Ascending aorta (tissue), 2 donors: ENCODE measurements at regions not wholly inside any gene's neighbourhood (a gene's known extent, or its start where the extent isn't known, plus 50 kb on each side); places are given as distances from the start of the nearest gene placed in this dataset.

Experiments used
- DNase-seq, 2 donors: peaks; one replicate each; pipeline ENCODE4 v3.0.0-alpha.2; 2019; ENCODE audit warnings: low spot score in 2 of 2
- H3K27ac ChIP-seq, 2 donors: fragments of 200-600 bp; sonication (generic); one replicate each; pipeline ENCODE4 v1.5.1; 2016 to 2017; ENCODE audit warnings: mild to moderate bottlenecking in 1 of 2
- H3K27me3 ChIP-seq: fragments of 200-600 bp; sonication (generic); one replicate; pipeline ENCODE4 v1.5.1; 2017
- H3K36me3 ChIP-seq, 2 donors: fragments of 200-600 bp; sonication (generic); one replicate each; pipeline ENCODE4 v1.5.1; 2016
- H3K4me1 ChIP-seq, 2 donors: fragments of 200-600 bp; sonication (generic); one replicate each; pipeline ENCODE4 v1.5.1; 2016 to 2017; ENCODE audit warnings: mild to moderate bottlenecking in 1 of 2
- H3K4me3 ChIP-seq, 2 donors: fragments of 200-600 bp; sonication (generic); one replicate each; pipeline ENCODE4 v1.5.1; 2016 to 2017; ENCODE audit warnings: mild to moderate bottlenecking in 1 of 2
- H3K9me3 ChIP-seq, 2 donors: fragments of 200-600 bp; sonication (generic); one replicate each; pipeline ENCODE4 v1.5.1; 2016
- intact Hi-C: fragments of 100-400 bp; cut with DNase I; formaldehyde crosslinking; loops from one replicate; pipeline ENCODE4 v1.15.1; 2023
- TF ChIP-seq, protein P1 (sequence below), 3 experiments: fragments of 200-600 bp in 2 of 3; fragments of 450-650 bp in 1 of 3; sonication (generic) in 2 of 3; IDR thresholded peaks; one replicate each; pipeline ENCODE4 v1.5.1; 2016 to 2019; ENCODE audit warnings: antibody characterized with exemption in 3 of 3, mild to moderate bottlenecking in 1 of 3, moderate library complexity in 1 of 3

DNA sequence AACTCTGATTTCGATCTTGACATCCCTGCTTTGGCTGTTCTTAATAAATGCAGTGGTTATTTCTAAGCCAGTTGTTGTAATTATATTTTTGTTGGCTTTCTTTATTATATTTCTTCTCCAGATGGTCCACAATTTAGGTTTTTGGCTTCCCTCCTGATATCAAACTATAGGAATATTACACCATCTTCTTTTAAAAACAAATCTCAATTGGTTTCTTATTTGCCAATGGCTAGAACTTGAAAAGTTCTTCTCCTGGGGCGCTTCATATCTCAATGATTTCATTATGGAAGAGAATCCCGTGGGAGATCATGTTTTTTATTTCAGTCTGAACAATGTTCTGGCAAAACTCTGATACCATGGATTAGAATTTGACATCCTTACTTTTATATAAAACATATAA, 292.3 kb downstream of the FLRT2 start:
- DNase-seq: no peak
- no peaks in the 10 kb centered on the region for H3K4me1 ChIP-seq
- TF ChIP-seq, protein P1, sequence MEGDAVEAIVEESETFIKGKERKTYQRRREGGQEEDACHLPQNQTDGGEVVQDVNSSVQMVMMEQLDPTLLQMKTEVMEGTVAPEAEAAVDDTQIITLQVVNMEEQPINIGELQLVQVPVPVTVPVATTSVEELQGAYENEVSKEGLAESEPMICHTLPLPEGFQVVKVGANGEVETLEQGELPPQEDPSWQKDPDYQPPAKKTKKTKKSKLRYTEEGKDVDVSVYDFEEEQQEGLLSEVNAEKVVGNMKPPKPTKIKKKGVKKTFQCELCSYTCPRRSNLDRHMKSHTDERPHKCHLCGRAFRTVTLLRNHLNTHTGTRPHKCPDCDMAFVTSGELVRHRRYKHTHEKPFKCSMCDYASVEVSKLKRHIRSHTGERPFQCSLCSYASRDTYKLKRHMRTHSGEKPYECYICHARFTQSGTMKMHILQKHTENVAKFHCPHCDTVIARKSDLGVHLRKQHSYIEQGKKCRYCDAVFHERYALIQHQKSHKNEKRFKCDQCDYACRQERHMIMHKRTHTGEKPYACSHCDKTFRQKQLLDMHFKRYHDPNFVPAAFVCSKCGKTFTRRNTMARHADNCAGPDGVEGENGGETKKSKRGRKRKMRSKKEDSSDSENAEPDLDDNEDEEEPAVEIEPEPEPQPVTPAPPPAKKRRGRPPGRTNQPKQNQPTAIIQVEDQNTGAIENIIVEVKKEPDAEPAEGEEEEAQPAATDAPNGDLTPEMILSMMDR (IDR thresholded peaks at IDR 0.05): no peak
- no peak overlapping the region for H3K27ac ChIP-seq
- no peaks in the 10 kb centered on the region for H3K36me3 ChIP-seq
- intact Hi-C loops: no loop called here
- no peaks in the 10 kb centered on the region for H3K9me3 ChIP-seq
- H3K4me3 ChIP-seq: no peak overlapping the region
- H3K27me3 ChIP-seq: no peaks in the 10 kb centered on the region

DNA sequence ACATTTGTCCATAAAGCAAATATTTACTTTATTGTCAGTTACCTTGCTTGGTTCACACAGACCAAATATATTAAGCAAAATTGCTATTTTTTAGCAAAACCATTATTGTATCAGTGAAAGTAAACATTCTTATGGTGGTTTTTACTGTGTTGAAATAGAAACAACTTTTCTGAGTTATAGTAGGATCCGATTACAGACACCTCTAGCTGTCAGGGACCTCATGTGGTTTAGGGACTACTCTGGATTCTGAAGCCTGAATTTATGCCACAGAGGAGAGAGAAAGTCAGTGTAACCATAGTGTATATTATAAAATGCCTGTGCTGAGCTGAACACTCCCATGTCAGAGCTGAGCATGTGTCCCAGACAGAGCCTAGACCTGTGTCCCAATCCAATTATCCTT, 287.5 kb downstream of the FLRT2 start:
- Histone ChIP-seq H3K4me1 (no peaks in the 10 kb centered on the region), H3K4me3 (no peak overlapping the region), H3K27me3 (no peaks in the 10 kb centered on the region), H3K9me3 (no peaks in the 10 kb centered on the region), H3K36me3 (no peaks in the 10 kb centered on the region), H3K27ac (no peak overlapping the region)
- TF ChIP-seq, protein P1 (IDR thresholded peaks at IDR 0.05): no peak
- no peak for DNase-seq
- intact Hi-C loops: no loop called here

DNA sequence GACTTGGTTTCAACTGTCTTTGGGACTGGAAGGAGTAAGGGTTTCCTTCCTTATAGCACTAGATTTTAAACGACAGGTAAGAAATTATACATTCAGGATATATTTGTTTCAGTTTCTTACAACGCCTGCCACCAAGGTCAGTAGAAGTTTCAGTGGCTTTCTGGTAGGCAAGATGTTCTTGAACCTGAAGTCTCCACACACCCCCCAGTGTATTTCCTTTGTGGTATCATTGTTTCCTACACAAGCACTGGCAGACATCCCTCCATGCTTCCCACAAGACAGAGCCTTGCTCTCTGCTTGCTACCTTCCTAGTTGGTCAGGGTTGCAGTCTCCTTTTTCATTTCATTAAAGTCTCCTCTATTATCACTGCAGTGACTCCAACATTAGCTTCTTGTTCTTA, 283.1 kb downstream of the FLRT2 start:
- intact Hi-C loops: no loop called here
- Histone ChIP-seq H3K9me3 (no peaks in the 10 kb centered on the region), H3K27me3 (no peaks in the 10 kb centered on the region), H3K4me3 (no peak overlapping the region), H3K36me3 (no peaks in the 10 kb centered on the region), H3K27ac (no peak overlapping the region), H3K4me1 (no peaks in the 10 kb centered on the region)
- TF ChIP-seq, protein P1 (IDR thresholded peaks at IDR 0.05): no peak
- no peak for DNase-seq

DNA sequence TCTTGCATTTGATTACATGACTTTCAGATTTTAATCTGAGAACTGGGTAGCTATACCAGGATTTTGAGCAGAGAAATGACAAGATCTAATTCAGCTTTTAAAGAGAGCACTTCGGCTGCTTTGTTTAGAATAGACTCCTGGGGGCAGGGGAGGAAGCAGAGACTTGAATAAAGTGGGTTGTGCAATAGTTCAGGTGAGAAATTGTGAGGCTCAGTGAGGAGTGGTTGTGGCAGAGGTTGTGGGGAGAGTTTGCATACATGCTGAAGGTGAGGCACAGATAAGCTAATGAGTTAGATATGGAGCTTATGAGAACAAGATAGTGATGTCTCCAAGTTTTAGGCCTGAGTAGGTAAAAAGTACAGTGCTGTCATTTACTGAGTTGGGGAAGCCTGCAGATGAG, 281.4 kb downstream of the FLRT2 start:
- Histone ChIP-seq H3K27me3 (no peaks in the 10 kb centered on the region), H3K4me1 (no peaks in the 10 kb centered on the region), H3K27ac (no peak overlapping the region), H3K36me3 (no peaks in the 10 kb centered on the region), H3K4me3 (no peak overlapping the region), H3K9me3 (no peaks in the 10 kb centered on the region)
- TF ChIP-seq, protein P1 (IDR thresholded peaks at IDR 0.05): no peak
- intact Hi-C loops: no loop called here
- no peak for DNase-seq

DNA sequence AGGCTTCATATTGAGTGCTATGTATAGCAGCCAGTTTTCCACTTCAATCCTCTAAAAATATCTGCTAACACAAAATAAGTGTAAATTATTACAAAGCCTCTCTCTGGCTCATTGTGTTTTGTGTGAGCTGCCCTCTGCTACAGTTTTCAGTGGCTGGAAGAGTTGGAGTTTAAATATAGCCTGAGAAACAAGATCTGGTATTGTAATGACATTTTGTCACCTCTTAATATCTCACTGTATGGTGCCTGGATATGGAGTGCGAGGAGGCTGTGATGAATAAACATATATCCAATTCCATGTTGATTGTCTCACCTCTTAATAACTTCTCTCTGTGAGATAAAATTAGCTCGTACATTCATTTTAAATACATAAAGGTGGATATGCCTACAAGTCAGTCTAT, 269.7 kb downstream of the FLRT2 start:
- TF ChIP-seq, protein P1 (IDR thresholded peaks at IDR 0.05): no peak
- intact Hi-C loops: no loop called here

DNA sequence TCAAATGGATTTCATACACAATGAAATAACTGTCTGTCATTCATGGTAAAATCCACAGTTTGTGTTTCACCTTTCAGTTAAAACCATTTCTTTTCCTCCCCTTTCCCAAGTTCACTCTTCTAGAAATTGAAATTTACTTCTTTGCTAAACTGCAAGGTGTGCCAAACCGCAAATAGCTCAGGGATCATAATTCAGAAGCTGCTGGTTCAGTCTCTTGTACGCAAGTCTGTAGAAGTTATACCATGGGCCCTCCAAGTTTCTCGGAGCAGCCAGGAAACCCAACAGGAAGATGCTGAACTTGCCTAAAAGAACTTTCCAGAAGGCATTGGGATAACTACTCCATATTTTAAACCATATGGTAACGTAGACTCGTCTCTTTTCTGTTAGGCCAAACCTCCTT, 268.9 kb downstream of the FLRT2 start:
- TF ChIP-seq, protein P1 (IDR thresholded peaks at IDR 0.05): no peak
- H3K27me3 ChIP-seq: no peaks in the 10 kb centered on the region
- intact Hi-C loops: no loop called here
- DNase-seq: no peak
- no peaks in the 10 kb centered on the region for H3K36me3 ChIP-seq
- H3K4me1 ChIP-seq: no peaks in the 10 kb centered on the region
- no peak overlapping the region for H3K4me3 ChIP-seq
- H3K27ac ChIP-seq: no peak overlapping the region
- H3K9me3 ChIP-seq: no peaks in the 10 kb centered on the region

More for the DNA sequence above, 269.7 kb downstream of the FLRT2 start:
- no peaks in the 10 kb centered on the region for H3K4me1 ChIP-seq
- H3K9me3 ChIP-seq: no peaks in the 10 kb centered on the region
- H3K27ac ChIP-seq: no peak overlapping the region
- no peak overlapping the region for H3K4me3 ChIP-seq
- no peak for DNase-seq
- H3K36me3 ChIP-seq: no peaks in the 10 kb centered on the region
- H3K27me3 ChIP-seq: no peaks in the 10 kb centered on the region
